ENCODE measurements at regions not wholly inside any gene's neighbourhood (a gene's known extent, or its start where the extent isn't known, plus 50 kb on each side); places are given as distances from the start of the nearest gene placed in this dataset.

- DNase-seq (ENCODE audit: low read depth): no peak
Measured at GRCh38 chr18:41036346-41036745, 918.7 kb upstream of the PIK3C3 start.

- DNase-seq (ENCODE audit: low read depth): no peak
Measured at GRCh38 chr18:41034413-41034812, 920.6 kb upstream of the PIK3C3 start.

GRCh38 chr18:41025666-41026065 is 929.4 kb upstream of the PIK3C3 start:
- no peak for DNase-seq (ENCODE audit: low read depth)

GRCh38 chr18:41024792-41025191 is 930.2 kb upstream of the PIK3C3 start:
- no peak for DNase-seq (ENCODE audit: low read depth)

GRCh38 chr18:41022484-41022883 is 932.5 kb upstream of the PIK3C3 start:
- no peak for DNase-seq (ENCODE audit: low read depth)

GRCh38 chr18:41021089-41021488 is 933.9 kb upstream of the PIK3C3 start:
- no peak for DNase-seq (ENCODE audit: low read depth)

GRCh38 chr18:41012194-41012593 is 942.8 kb upstream of the PIK3C3 start:
- no peak for DNase-seq (ENCODE audit: low read depth)

GRCh38 chr18:41009926-41010325 is 945.1 kb upstream of the PIK3C3 start:
- DNase-seq (ENCODE audit: low read depth): no peak

GRCh38 chr18:41004324-41004723 is 950.7 kb upstream of the PIK3C3 start:
- DNase-seq (ENCODE audit: low read depth): no peak

GRCh38 chr18:40995529-40995928 is 959.5 kb upstream of the PIK3C3 start:
- no peak for DNase-seq (ENCODE audit: low read depth)

GRCh38 chr18:40993363-40993762 is 961.7 kb upstream of the PIK3C3 start:
- DNase-seq (ENCODE audit: low read depth): no peak

- DNase-seq (ENCODE audit: low read depth): no peak
Measured at GRCh38 chr18:40987581-40987980, 967.5 kb upstream of the PIK3C3 start.

GRCh38 chr18:40985436-40985835 is 969.6 kb upstream of the PIK3C3 start:
- no peak for DNase-seq (ENCODE audit: low read depth)

- DNase-seq (ENCODE audit: low read depth): no peak
Measured at GRCh38 chr18:40984856-40985255, 970.2 kb upstream of the PIK3C3 start.

- no peak for DNase-seq (ENCODE audit: low read depth)
Measured at GRCh38 chr18:40983835-40984234, 971.2 kb upstream of the PIK3C3 start.

GRCh38 chr18:40980171-40980570 is 974.9 kb upstream of the PIK3C3 start:
- no peak for DNase-seq (ENCODE audit: low read depth)

- DNase-seq (ENCODE audit: low read depth): no peak
Measured at GRCh38 chr18:40976050-40976449, 979.0 kb upstream of the PIK3C3 start.

- DNase-seq (ENCODE audit: low read depth): no peak
Measured at GRCh38 chr18:40974448-40974847, 980.6 kb upstream of the PIK3C3 start.

GRCh38 chr18:40962784-40963183 is 992.2 kb upstream of the PIK3C3 start:
- DNase-seq (ENCODE audit: low read depth): no peak

- DNase-seq (ENCODE audit: low read depth): no peak
Measured at GRCh38 chr18:40957533-40958070, 997.4 kb upstream of the PIK3C3 start.

GRCh38 chr18:40956213-40956612 is 998.8 kb upstream of the PIK3C3 start:
- no peak for DNase-seq (ENCODE audit: low read depth)

- no peak for DNase-seq (ENCODE audit: low read depth)
Measured at GRCh38 chr18:40955351-40955750, 999.7 kb upstream of the PIK3C3 start.

- no peak for DNase-seq (ENCODE audit: low read depth)
Measured at GRCh38 chr18:40949114-40949950, 1005.7 kb upstream of the PIK3C3 start.

GRCh38 chr18:40944576-40944975 is 1010.5 kb upstream of the PIK3C3 start:
- no peak for DNase-seq (ENCODE audit: low read depth)
